ENCODE measurements at regions not wholly inside any gene's neighbourhood (a gene's known extent, or its start where the extent isn't known, plus 50 kb on each side); places are given as distances from the start of the nearest gene placed in this dataset.

DNA sequence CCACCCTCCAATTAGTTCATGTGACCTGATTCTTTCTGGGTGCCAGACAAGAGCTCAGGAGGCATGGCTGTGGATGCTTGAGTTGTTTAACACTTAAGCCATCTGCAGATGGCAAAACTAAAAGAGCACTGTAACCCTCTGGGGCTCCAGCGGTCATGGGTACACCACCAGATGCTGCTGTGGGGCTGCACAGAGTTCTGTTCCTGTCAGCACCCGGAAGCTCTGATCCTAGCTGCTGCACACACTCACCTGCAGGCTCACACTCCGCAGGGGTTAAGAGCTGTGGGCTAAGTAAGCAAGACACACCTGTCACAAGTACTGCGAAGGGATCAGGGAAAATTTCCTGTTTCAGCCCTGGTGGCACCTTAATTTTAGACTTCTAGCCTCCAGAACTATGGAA is 307.8 kb downstream of the C11orf87 start:
- no peak overlapping the region for H2AFZ ChIP-seq (ENCODE audit: low read depth)
- H3K9ac ChIP-seq = no peak overlapping the region
- H4K20me1 ChIP-seq (ENCODE audit: insufficient read depth) = no peaks in the 10 kb centered on the region
- H3K4me2 ChIP-seq = no peak overlapping the region
- ChIA-PET POLR2A (no interaction called here), CTCF (interaction anchor here (0.7 kb wide), 1 partner anchor 57 kb away, joined by 3 read pairs; no protein-coding TSS in a partner anchor)
- 26% methylated on average over 3 of the region's 4 CpGs for WGBS (ENCODE audit: low lambda C conversion rate)
- no peaks in the 10 kb centered on the region for H3K79me2 ChIP-seq (ENCODE audit: insufficient read depth)
- TF ChIP-seq RAD21 (IDR thresholded peaks at IDR 0.05; ENCODE audit: low read length) = peak; percentile 16; the same call in 1 of the 2 replicates
- TF ChIP-seq EP300 (IDR thresholded peaks at IDR 0.05; ENCODE audit: borderline replicate concordance in 1 of 2, low read depth in 1 of 2, low read length in 1 of 2) = no peak
- no peaks in the 10 kb centered on the region for H3F3A ChIP-seq (replicated peaks; ENCODE audit: insufficient read depth)
- H3K4me1 ChIP-seq (ENCODE audit: control insufficient read depth in 1 of 2, insufficient read depth in 2 of 2, low read depth in 1 of 2, low read length in 1 of 2) = 0 out of 4 replicates have a peak, but pooled peaks cover 0 to 4% of the 10 kb centered on the region in 2 experiments
- H3K4me3 ChIP-seq (ENCODE audit: low read depth in 2 of 2, low read length in 1 of 2) = no peak overlapping the region
- H3K36me3 ChIP-seq (replicated peaks in 1 of 2; ENCODE audit: control insufficient read depth in 1 of 2, insufficient read depth in 2 of 2, low read length in 1 of 2) = no peaks in the 10 kb centered on the region
- H3K27ac ChIP-seq (ENCODE audit: low read depth in 2 of 2, low read length in 1 of 2) = no peak overlapping the region
- H3K27me3 ChIP-seq (ENCODE audit: insufficient read depth) = no peaks in the 10 kb centered on the region
- no peaks in the 10 kb centered on the region for H3K9me2 ChIP-seq
- DNase-seq = no peak
- H3K9me3 ChIP-seq = no peaks in the 10 kb centered on the region

DNA sequence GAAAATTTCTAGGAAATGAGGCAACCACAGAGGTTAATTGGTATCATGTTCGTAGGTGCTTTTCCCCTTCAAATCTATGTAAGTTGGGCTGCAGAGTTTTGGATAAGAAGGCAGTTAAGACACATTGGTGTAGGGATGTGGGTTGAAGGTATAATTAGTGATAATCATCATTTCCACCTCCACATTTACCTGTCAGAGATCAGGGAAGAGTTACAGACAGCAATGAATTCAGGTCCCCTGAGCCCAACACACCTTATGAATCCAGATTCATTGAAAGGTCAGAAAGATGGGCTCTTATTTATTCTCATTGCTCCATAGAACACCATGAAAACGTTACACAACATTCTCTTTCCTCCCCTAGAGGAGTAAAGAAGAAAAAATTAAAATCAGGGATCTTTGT is 308.7 kb downstream of the C11orf87 start:
- Histone ChIP-seq H3K4me1 (ENCODE audit: control insufficient read depth in 1 of 2, insufficient read depth in 2 of 2, low read depth in 1 of 2, low read length in 1 of 2) (0 out of 4 replicates have a peak, but pooled peaks cover 0 to 4% of the 10 kb centered on the region in 2 experiments), H3K9me3 (no peaks in the 10 kb centered on the region), H3F3A (replicated peaks; ENCODE audit: insufficient read depth) (no peaks in the 10 kb centered on the region), H2AFZ (ENCODE audit: low read depth) (no peak overlapping the region), H3K27me3 (ENCODE audit: insufficient read depth) (no peaks in the 10 kb centered on the region), H3K79me2 (ENCODE audit: insufficient read depth) (no peaks in the 10 kb centered on the region), H4K20me1 (ENCODE audit: insufficient read depth) (no peaks in the 10 kb centered on the region), H3K4me2 (no peak overlapping the region), H3K9me2 (no peaks in the 10 kb centered on the region), H3K4me3 (ENCODE audit: low read depth in 2 of 2, low read length in 1 of 2) (no peak overlapping the region), H3K36me3 (replicated peaks in 1 of 2; ENCODE audit: control insufficient read depth in 1 of 2, insufficient read depth in 2 of 2, low read length in 1 of 2) (no peaks in the 10 kb centered on the region), H3K27ac (ENCODE audit: low read depth in 2 of 2, low read length in 1 of 2) (no peak overlapping the region), H3K9ac (no peak overlapping the region)
- ChIA-PET POLR2A (no interaction called here), CTCF (no interaction called here)
- no peak for TF ChIP-seq CHD2 (IDR thresholded peaks at IDR 0.05; ENCODE audit: low read length, partially characterized antibody)
- TF ChIP-seq FOXJ3 (CRISPR knock-in tag; IDR thresholded peaks at IDR 0.05) = no peak
- no peak for TF ChIP-seq FOSL2 (IDR thresholded peaks at IDR 0.05; ENCODE audit: borderline replicate concordance, low read depth)
- TF ChIP-seq MXI1 (IDR thresholded peaks at IDR 0.05; ENCODE audit: low read depth, low read length) = no peak
- TF ChIP-seq MEF2A (IDR thresholded peaks at IDR 0.05; ENCODE audit: borderline replicate concordance, low read depth) = no peak
- TF ChIP-seq, protein P1, sequence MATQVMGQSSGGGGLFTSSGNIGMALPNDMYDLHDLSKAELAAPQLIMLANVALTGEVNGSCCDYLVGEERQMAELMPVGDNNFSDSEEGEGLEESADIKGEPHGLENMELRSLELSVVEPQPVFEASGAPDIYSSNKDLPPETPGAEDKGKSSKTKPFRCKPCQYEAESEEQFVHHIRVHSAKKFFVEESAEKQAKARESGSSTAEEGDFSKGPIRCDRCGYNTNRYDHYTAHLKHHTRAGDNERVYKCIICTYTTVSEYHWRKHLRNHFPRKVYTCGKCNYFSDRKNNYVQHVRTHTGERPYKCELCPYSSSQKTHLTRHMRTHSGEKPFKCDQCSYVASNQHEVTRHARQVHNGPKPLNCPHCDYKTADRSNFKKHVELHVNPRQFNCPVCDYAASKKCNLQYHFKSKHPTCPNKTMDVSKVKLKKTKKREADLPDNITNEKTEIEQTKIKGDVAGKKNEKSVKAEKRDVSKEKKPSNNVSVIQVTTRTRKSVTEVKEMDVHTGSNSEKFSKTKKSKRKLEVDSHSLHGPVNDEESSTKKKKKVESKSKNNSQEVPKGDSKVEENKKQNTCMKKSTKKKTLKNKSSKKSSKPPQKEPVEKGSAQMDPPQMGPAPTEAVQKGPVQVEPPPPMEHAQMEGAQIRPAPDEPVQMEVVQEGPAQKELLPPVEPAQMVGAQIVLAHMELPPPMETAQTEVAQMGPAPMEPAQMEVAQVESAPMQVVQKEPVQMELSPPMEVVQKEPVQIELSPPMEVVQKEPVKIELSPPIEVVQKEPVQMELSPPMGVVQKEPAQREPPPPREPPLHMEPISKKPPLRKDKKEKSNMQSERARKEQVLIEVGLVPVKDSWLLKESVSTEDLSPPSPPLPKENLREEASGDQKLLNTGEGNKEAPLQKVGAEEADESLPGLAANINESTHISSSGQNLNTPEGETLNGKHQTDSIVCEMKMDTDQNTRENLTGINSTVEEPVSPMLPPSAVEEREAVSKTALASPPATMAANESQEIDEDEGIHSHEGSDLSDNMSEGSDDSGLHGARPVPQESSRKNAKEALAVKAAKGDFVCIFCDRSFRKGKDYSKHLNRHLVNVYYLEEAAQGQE (IDR thresholded peaks at IDR 0.05; ENCODE audit: low read depth, low read length) = no peak
- TF ChIP-seq ELF1 (IDR thresholded peaks at IDR 0.05) = no peak
- TF ChIP-seq, protein P2, sequence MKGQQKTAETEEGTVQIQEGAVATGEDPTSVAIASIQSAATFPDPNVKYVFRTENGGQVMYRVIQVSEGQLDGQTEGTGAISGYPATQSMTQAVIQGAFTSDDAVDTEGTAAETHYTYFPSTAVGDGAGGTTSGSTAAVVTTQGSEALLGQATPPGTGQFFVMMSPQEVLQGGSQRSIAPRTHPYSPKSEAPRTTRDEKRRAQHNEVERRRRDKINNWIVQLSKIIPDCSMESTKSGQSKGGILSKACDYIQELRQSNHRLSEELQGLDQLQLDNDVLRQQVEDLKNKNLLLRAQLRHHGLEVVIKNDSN (IDR thresholded peaks at IDR 0.05; ENCODE audit: borderline replicate concordance, low read depth) = no peak
- no peak for TF ChIP-seq RFX5 (IDR thresholded peaks at IDR 0.05; ENCODE audit: low read length)
- TF ChIP-seq, protein P3, sequence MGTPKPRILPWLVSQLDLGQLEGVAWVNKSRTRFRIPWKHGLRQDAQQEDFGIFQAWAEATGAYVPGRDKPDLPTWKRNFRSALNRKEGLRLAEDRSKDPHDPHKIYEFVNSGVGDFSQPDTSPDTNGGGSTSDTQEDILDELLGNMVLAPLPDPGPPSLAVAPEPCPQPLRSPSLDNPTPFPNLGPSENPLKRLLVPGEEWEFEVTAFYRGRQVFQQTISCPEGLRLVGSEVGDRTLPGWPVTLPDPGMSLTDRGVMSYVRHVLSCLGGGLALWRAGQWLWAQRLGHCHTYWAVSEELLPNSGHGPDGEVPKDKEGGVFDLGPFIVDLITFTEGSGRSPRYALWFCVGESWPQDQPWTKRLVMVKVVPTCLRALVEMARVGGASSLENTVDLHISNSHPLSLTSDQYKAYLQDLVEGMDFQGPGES (IDR thresholded peaks at IDR 0.05; ENCODE audit: low read depth, low read length) = no peak
- TF ChIP-seq, protein P4, sequence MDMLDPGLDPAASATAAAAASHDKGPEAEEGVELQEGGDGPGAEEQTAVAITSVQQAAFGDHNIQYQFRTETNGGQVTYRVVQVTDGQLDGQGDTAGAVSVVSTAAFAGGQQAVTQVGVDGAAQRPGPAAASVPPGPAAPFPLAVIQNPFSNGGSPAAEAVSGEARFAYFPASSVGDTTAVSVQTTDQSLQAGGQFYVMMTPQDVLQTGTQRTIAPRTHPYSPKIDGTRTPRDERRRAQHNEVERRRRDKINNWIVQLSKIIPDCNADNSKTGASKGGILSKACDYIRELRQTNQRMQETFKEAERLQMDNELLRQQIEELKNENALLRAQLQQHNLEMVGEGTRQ (IDR thresholded peaks at IDR 0.05; ENCODE audit: borderline replicate concordance, low read depth, low read length) = no peak
- 20% methylated on average over 2 of the region's 2 CpGs for WGBS (ENCODE audit: low lambda C conversion rate)
- DNase-seq = no peak

All from SK-N-SH (cell line).